CD4-positive, CD25-positive, alpha-beta regulatory T cell (primary cell): ENCODE measurements at regions not wholly inside any gene's neighbourhood (a gene's known extent, or its start where the extent isn't known, plus 50 kb on each side); places are given as distances from the start of the nearest gene placed in this dataset.
"Not testable (repeated sequence)": the region's sequence is repeated elsewhere in the genome, so short reads cannot be mapped to it uniquely, and the experiment has no call there.

Experiments used
- ATAC-seq, 2 donors: fragments of 150-1000 bp; cut with Tn5 transposase; one replicate each; pipeline ENCODE4 v1.10.0; 2021; ENCODE audit warnings: low read depth in 2 of 2, moderate number of reproducible peaks in 2 of 2, moderate library complexity in 1 of 2
- DNase-seq, 3 donors: peaks; one replicate each; pipeline versions ENCODE4 v3.0.0 to v3.0.0-alpha.2; 2012 to 2022; ENCODE audit warnings: mixed read lengths in 1 of 3
- H3K27ac ChIP-seq: one replicate; pipeline ENCODE4 v1.7.0; 2013; ENCODE audit warnings: mild to moderate bottlenecking, low read length; ENCODE audit not compliant: insufficient read depth, poor library complexity, severe bottlenecking
- H3K27me3 ChIP-seq: one replicate; pipeline ENCODE4 v1.7.0; 2013; ENCODE audit warnings: low read length; ENCODE audit not compliant: control insufficient read depth, insufficient read depth
- H3K36me3 ChIP-seq: one replicate; pipeline ENCODE4 v1.7.0; 2013; ENCODE audit warnings: mild to moderate bottlenecking, low read length, moderate library complexity; ENCODE audit not compliant: control insufficient read depth, insufficient read depth
- H3K4me1 ChIP-seq: 2 replicates; pipeline ENCODE4 v1.7.0; 2013; ENCODE audit warnings: mild to moderate bottlenecking, low read length; ENCODE audit not compliant: insufficient read depth, control insufficient read depth, poor library complexity, severe bottlenecking
- H3K4me3 ChIP-seq: one replicate; pipeline ENCODE4 v1.7.0; 2013; ENCODE audit warnings: low read depth, mild to moderate bottlenecking, low read length, moderate library complexity
- H3K9me3 ChIP-seq, 2 experiments: 1 replicate in 1 of 2; 2 replicates in 1 of 2; pipeline ENCODE4 v1.7.0; 2013; ENCODE audit warnings: low read length in 2 of 2, mild to moderate bottlenecking in 1 of 2, moderate library complexity in 1 of 2; ENCODE audit not compliant: control insufficient read depth in 2 of 2
- H3K27ac Mint-ChIP-seq, 3 donors: one replicate each; pipeline ENCODE4 v1.8.0; 2020 to 2022; ENCODE audit warnings: mild to moderate bottlenecking in 3 of 3, mixed read lengths in 3 of 3, moderate library complexity in 2 of 3
- H3K27me3 Mint-ChIP-seq: one replicate; pipeline ENCODE4 v1.8.0; 2022; ENCODE audit warnings: mild to moderate bottlenecking, mixed read lengths
- H3K36me3 Mint-ChIP-seq: one replicate; pipeline ENCODE4 v1.8.0; 2020; ENCODE audit warnings: mixed read lengths
- H3K4me1 Mint-ChIP-seq, 4 donors: one replicate each; pipeline ENCODE4 v1.8.0; 2020 to 2022; ENCODE audit warnings: mixed read lengths in 4 of 4, mild to moderate bottlenecking in 1 of 4
- H3K4me3 Mint-ChIP-seq, 4 donors: one replicate each; pipeline ENCODE4 v1.8.0; 2020 to 2022; ENCODE audit warnings: mild to moderate bottlenecking in 4 of 4, mixed read lengths in 4 of 4, moderate library complexity in 3 of 4
- H3K9me3 Mint-ChIP-seq, 7 donors: one replicate each; pipeline ENCODE4 v1.8.0; 2020 to 2022; ENCODE audit warnings: mixed read lengths in 7 of 7, mild to moderate bottlenecking in 3 of 7, moderate library complexity in 2 of 7

- H3K27ac Mint-ChIP-seq: no peak overlapping the region
- Histone ChIP-seq H3K27me3 (no peaks in the 10 kb centered on the region), H3K4me3 (no peak overlapping the region), H3K9me3 (no peaks in the 10 kb centered on the region), H3K4me1 (no peaks in the 10 kb centered on the region), H3K36me3 (no peaks in the 10 kb centered on the region), H3K27ac (no peak overlapping the region)
- ATAC-seq (no peak), DNase-seq (no peak)
- peaks cover 0 to 7% (median 4%) of the 10 kb centered on the region in 7 donors for H3K9me3 Mint-ChIP-seq
- H3K36me3 Mint-ChIP-seq: no peaks in the 10 kb centered on the region
- no peaks in the 10 kb centered on the region for H3K27me3 Mint-ChIP-seq
- H3K4me3 Mint-ChIP-seq: peak overlapping the region in 1 of 4 donors; percentile 54
- no peaks in the 10 kb centered on the region for H3K4me1 Mint-ChIP-seq
Measured at GRCh38 chr3:103515116-103515515, 1080.3 kb downstream of the ZPLD1 start.

GRCh38 chr3:103516950-103517349 lies 1082.1 kb downstream of the ZPLD1 start:
- no peaks in the 10 kb centered on the region for H3K27me3 ChIP-seq
- no peak overlapping the region for H3K4me3 Mint-ChIP-seq
- no peak overlapping the region for H3K4me3 ChIP-seq
- ATAC-seq (no peak), DNase-seq (no peak)
- H3K27me3 Mint-ChIP-seq: no peaks in the 10 kb centered on the region
- peaks cover 0 to 14% (median 6%) of the 10 kb centered on the region in 7 donors for H3K9me3 Mint-ChIP-seq
- no peaks in the 10 kb centered on the region for H3K4me1 ChIP-seq
- no peaks in the 10 kb centered on the region for H3K36me3 ChIP-seq
- no peaks in the 10 kb centered on the region for H3K36me3 Mint-ChIP-seq
- H3K4me1 Mint-ChIP-seq: no peaks in the 10 kb centered on the region
- H3K27ac ChIP-seq: no peak overlapping the region
- no peak overlapping the region for H3K27ac Mint-ChIP-seq
- H3K9me3 ChIP-seq: peaks cover 0 to 4% of the 10 kb centered on the region in 2 experiments

DNA sequence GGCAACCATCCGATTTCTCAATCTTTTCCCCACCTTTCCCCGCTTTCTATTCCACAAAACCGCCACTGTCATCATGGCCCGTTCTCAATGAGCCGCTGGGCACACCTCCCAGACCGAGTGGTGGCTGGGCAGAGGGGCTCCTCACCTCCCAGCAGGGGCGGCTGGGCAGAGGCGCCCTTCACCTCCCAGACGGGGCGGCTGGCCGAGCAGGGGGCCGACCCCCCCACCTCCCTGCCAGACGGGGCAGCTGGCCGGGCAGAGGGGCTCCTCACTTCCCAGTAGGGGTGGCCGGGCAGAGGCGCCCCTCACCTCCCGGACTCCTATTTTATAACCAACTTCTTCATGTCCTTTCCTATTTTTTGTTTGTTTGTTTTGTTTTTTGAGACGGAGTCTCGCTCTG lies 1096.5 kb downstream of the ZPLD1 start:
- not testable (repeated sequence) for H3K4me1 ChIP-seq, H3K36me3 Mint-ChIP-seq, H3K4me3 ChIP-seq, H3K9me3 ChIP-seq, H3K27me3 Mint-ChIP-seq, H3K27ac Mint-ChIP-seq, H3K36me3 ChIP-seq, H3K4me3 Mint-ChIP-seq, H3K27ac ChIP-seq, DNase-seq, H3K27me3 ChIP-seq, ATAC-seq, H3K4me1 Mint-ChIP-seq
- H3K9me3 Mint-ChIP-seq: peaks cover 0 to 13% (median 1%) of the 10 kb centered on the region in 7 donors

DNA sequence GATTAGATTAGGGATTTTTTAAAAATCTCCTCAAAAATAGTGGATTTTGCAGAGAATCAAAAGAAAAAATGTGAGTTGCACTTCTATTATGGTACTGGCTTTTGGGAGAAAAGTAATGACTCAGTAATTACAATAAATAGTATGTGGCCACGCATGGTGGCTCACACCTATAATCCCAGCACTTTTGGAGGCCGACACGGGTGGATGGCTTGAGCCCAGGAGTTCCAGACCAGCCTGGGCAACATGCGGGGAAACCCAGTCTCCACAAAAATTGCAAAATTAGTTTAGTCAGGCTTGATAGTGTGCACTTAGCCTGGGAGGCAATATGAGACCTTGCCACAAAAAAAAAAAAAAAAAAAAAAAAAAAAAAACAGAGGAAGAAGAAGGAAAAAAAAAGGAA lies 1098.2 kb downstream of the ZPLD1 start:
- H3K4me1 ChIP-seq: no peaks in the 10 kb centered on the region
- peaks cover 0 to 13% (median 1%) of the 10 kb centered on the region in 7 donors for H3K9me3 Mint-ChIP-seq
- no peaks in the 10 kb centered on the region for H3K4me1 Mint-ChIP-seq

GRCh38 chr3:103554451-103554850 lies 1119.6 kb downstream of the ZPLD1 start:
- H3K4me1 Mint-ChIP-seq: no peaks in the 10 kb centered on the region
- no peaks in the 10 kb centered on the region for H3K9me3 ChIP-seq
- DNase-seq: no peak
- H3K27ac Mint-ChIP-seq: peak overlapping the region in 1 of 3 donors; percentile 53
- no peaks in the 10 kb centered on the region for H3K36me3 Mint-ChIP-seq
- no peaks in the 10 kb centered on the region for H3K27me3 ChIP-seq
- H3K36me3 ChIP-seq: no peaks in the 10 kb centered on the region
- peaks cover 0 to 18% (median 2%) of the 10 kb centered on the region in 7 donors for H3K9me3 Mint-ChIP-seq
- H3K4me1 ChIP-seq: no peaks in the 10 kb centered on the region
- H3K4me3 Mint-ChIP-seq: no peak overlapping the region
- ATAC-seq: no peak
- no peak overlapping the region for H3K27ac ChIP-seq
- H3K4me3 ChIP-seq: no peak overlapping the region
- no peaks in the 10 kb centered on the region for H3K27me3 Mint-ChIP-seq

More for the DNA sequence above, 1098.2 kb downstream of the ZPLD1 start:
- DNase-seq (no peak), ATAC-seq (no peak)
- Mint-ChIP-seq H3K4me3 (no peak overlapping the region), H3K27ac (no peak overlapping the region), H3K36me3 (no peaks in the 10 kb centered on the region), H3K27me3 (no peaks in the 10 kb centered on the region)
- Histone ChIP-seq H3K36me3 (no peaks in the 10 kb centered on the region), H3K27me3 (no peaks in the 10 kb centered on the region), H3K4me3 (no peak overlapping the region), H3K9me3 (no peaks in the 10 kb centered on the region), H3K27ac (no peak overlapping the region)

DNA sequence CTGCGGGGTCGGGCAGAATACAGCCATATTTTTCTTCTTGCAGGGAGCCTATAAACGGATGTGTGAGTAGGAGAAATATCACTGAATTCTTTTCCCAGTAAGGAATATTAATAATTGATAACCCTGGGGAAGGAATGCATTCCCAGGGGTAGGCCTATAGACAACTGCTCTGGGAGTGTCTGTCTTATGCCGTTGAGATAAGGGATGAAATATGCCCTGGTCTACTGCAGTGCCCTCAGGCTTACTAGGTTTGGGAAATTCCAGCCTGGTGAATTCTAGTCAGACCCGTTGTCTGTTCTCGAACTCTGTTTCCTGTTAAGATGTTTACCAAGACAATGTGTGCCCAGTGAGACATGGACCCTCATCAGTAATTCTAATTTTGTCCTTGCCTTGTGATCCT lies 1129.3 kb downstream of the ZPLD1 start:
- H3K4me3 ChIP-seq, DNase-seq, H3K9me3 ChIP-seq, H3K36me3 ChIP-seq, ATAC-seq, H3K36me3 Mint-ChIP-seq, H3K27ac Mint-ChIP-seq, H3K4me1 ChIP-seq, H3K27me3 Mint-ChIP-seq, H3K27me3 ChIP-seq, H3K4me1 Mint-ChIP-seq, H3K4me3 Mint-ChIP-seq, H3K27ac ChIP-seq: not testable (repeated sequence)
- H3K9me3 Mint-ChIP-seq: peaks cover 0 to 14% (median 3%) of the 10 kb centered on the region in 7 donors

DNA sequence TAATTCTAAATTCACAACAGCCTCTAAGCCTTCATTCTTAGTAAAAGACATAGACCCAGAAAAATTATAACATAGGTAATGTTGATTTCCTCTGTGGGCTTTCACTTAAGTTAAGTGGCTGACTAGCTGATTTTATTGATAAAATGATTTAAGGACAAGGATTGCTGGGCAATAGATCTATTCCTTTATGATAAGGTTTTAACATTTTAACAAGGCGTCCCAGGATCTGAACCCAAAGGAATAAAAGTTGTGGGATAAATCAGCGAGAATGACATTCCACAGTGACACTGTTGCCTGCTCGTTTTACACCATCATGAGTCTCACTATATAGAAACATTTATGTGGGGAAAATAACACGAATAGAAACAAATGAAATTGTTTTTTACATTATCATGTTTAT lies 1151.0 kb downstream of the ZPLD1 start:
- peaks cover 1 to 11% (median 5%) of the 10 kb centered on the region in 7 donors for H3K9me3 Mint-ChIP-seq
- Histone ChIP-seq H3K4me3 (no peak overlapping the region), H3K27ac (no peak overlapping the region), H3K36me3 (no peaks in the 10 kb centered on the region), H3K9me3 (no peaks in the 10 kb centered on the region), H3K4me1 (no peaks in the 10 kb centered on the region), H3K27me3 (no peaks in the 10 kb centered on the region)
- H3K4me1 Mint-ChIP-seq: no peaks in the 10 kb centered on the region
- DNase-seq (no peak), ATAC-seq (no peak)
- no peak overlapping the region for H3K4me3 Mint-ChIP-seq
- no peaks in the 10 kb centered on the region for H3K36me3 Mint-ChIP-seq
- no peaks in the 10 kb centered on the region for H3K27me3 Mint-ChIP-seq
- H3K27ac Mint-ChIP-seq: no peak overlapping the region

GRCh38 chr3:103589770-103590169 lies 1155.0 kb downstream of the ZPLD1 start:
- H3K27ac Mint-ChIP-seq: no peak overlapping the region
- no peaks in the 10 kb centered on the region for H3K36me3 ChIP-seq
- no peak overlapping the region for H3K4me3 Mint-ChIP-seq
- H3K36me3 Mint-ChIP-seq: no peaks in the 10 kb centered on the region
- DNase-seq (no peak), ATAC-seq (no peak)
- no peak overlapping the region for H3K27ac ChIP-seq
- peaks cover 0 to 9% (median 5%) of the 10 kb centered on the region in 7 donors for H3K9me3 Mint-ChIP-seq
- H3K4me1 ChIP-seq: no peaks in the 10 kb centered on the region
- H3K4me3 ChIP-seq: no peak overlapping the region
- H3K9me3 ChIP-seq: no peaks in the 10 kb centered on the region
- H3K4me1 Mint-ChIP-seq: no peaks in the 10 kb centered on the region
- no peaks in the 10 kb centered on the region for H3K27me3 ChIP-seq
- H3K27me3 Mint-ChIP-seq: no peaks in the 10 kb centered on the region
